ENCODE measurements at regions not wholly inside any gene's neighbourhood (a gene's known extent, or its start where the extent isn't known, plus 50 kb on each side); places are given as distances from the start of the nearest gene placed in this dataset.

DNA sequence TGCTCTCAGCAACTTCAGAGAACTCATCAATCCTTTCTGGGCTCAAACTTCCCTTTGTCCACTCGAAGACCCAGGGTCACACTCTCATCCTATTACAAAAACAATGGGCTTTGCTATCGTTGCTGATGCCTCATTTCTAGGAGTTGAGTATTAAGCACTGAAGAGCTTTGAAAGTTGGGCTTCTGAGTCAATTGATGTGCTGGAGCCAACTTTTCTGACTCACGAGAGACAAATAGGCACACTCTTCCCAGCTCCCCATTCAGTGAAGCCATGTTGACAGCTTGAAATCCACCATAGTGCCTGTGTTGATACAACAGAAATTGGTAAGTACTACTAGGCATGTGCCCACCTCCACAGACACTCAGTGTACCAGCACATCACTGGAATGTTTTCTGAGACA, 97.5 kb upstream of the PRSS58 start:
- TF ChIP-seq, protein P1, sequence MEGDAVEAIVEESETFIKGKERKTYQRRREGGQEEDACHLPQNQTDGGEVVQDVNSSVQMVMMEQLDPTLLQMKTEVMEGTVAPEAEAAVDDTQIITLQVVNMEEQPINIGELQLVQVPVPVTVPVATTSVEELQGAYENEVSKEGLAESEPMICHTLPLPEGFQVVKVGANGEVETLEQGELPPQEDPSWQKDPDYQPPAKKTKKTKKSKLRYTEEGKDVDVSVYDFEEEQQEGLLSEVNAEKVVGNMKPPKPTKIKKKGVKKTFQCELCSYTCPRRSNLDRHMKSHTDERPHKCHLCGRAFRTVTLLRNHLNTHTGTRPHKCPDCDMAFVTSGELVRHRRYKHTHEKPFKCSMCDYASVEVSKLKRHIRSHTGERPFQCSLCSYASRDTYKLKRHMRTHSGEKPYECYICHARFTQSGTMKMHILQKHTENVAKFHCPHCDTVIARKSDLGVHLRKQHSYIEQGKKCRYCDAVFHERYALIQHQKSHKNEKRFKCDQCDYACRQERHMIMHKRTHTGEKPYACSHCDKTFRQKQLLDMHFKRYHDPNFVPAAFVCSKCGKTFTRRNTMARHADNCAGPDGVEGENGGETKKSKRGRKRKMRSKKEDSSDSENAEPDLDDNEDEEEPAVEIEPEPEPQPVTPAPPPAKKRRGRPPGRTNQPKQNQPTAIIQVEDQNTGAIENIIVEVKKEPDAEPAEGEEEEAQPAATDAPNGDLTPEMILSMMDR (IDR thresholded peaks at IDR 0.05 in 8 of 11, conservative IDR thresholded peaks at IDR 0.05 in 3 of 11) = no peak
- no peak for TF ChIP-seq POLR2A (IDR thresholded peaks at IDR 0.05)

All from spleen (tissue), 7 donors.